HepG2 (cell line): ENCODE measurements at regions not wholly inside any gene's neighbourhood (a gene's known extent, or its start where the extent isn't known, plus 50 kb on each side); places are given as distances from the start of the nearest gene placed in this dataset.
"Not testable (repeated sequence)": the region's sequence is repeated elsewhere in the genome, so short reads cannot be mapped to it uniquely, and the experiment has no call there.

ENCODE experiments used
- GATAD1 ChIP-seq: IDR thresholded peaks from 2 replicates; pipeline ENCODE4 v1.6.1; 2016; ENCODE audit warnings: missing genetic modification reagents, missing compliant biosample characterization
- MED1 ChIP-seq: sonication (generic); formaldehyde crosslinking; IDR thresholded peaks from 2 replicates; pipeline ENCODE4 v1.4.0; 2020; ENCODE audit warnings: missing genetic modification reagents
- MEIS1 ChIP-seq: sonication (generic); formaldehyde crosslinking; IDR thresholded peaks from 2 replicates; pipeline ENCODE4 v1.9.0; 2021; ENCODE audit warnings: mild to moderate bottlenecking, missing genetic modification reagents, moderate library complexity, borderline replicate concordance
- POGZ ChIP-seq: sonication (generic); formaldehyde crosslinking; IDR thresholded peaks from 2 replicates; pipeline ENCODE4 v1.4.0; 2020; ENCODE audit warnings: mild to moderate bottlenecking, missing genetic modification reagents
- SALL1 ChIP-seq: sonication (generic); formaldehyde crosslinking; IDR thresholded peaks from 2 replicates; pipeline ENCODE4 v1.8.0; 2022; ENCODE audit warnings: mild to moderate bottlenecking, missing genetic modification reagents
- SATB2 ChIP-seq: sonication (generic); formaldehyde crosslinking; IDR thresholded peaks from 2 replicates; pipeline ENCODE4 v1.5.0; 2020; ENCODE audit warnings: missing genetic modification reagents
- TBX2 ChIP-seq: sonication (generic); formaldehyde crosslinking; IDR thresholded peaks from 2 replicates; pipeline ENCODE4 v1.5.0; 2020; ENCODE audit warnings: missing genetic modification reagents, mild to moderate bottlenecking, borderline replicate concordance
- ZBTB20 ChIP-seq: sonication (generic); formaldehyde crosslinking; IDR thresholded peaks from 2 replicates; pipeline ENCODE4 v1.8.1; 2023; ENCODE audit warnings: missing genetic modification reagents, low read depth, mild to moderate bottlenecking, borderline replicate concordance
- ZNF350 ChIP-seq: sonication (generic); formaldehyde crosslinking; IDR thresholded peaks from 2 replicates; pipeline ENCODE4 v1.4.0; 2020; ENCODE audit warnings: mild to moderate bottlenecking, low read depth, missing genetic modification reagents, borderline replicate concordance
- ZNF761 ChIP-seq: sonication (generic); formaldehyde crosslinking; conservative IDR thresholded peaks from 2 replicates; pipeline ENCODE4 v1.4.0; 2020; ENCODE audit warnings: mild to moderate bottlenecking, missing genetic modification reagents
- TF ChIP-seq, protein P1 (sequence below): sonication (generic); formaldehyde crosslinking; IDR thresholded peaks from 2 replicates; pipeline ENCODE4 v1.4.0; 2020; ENCODE audit warnings: missing genetic modification reagents
- TF ChIP-seq, protein P2 (sequence below): sonication (generic); formaldehyde crosslinking; IDR thresholded peaks from 2 replicates; pipeline ENCODE4 v1.4.0; 2020; ENCODE audit warnings: mild to moderate bottlenecking, missing genetic modification reagents
- TF ChIP-seq, protein P3 (sequence below), 2 experiments: sonication (generic) in 1 of 2; formaldehyde crosslinking in 1 of 2; IDR thresholded peaks; 2 replicates each; pipeline versions ENCODE4 v1.4.0 to v1.6.1; 2016 to 2020; ENCODE audit warnings: borderline replicate concordance in 1 of 2, low read depth in 1 of 2, mild to moderate bottlenecking in 1 of 2, missing genetic modification reagents in 1 of 2

DNA sequence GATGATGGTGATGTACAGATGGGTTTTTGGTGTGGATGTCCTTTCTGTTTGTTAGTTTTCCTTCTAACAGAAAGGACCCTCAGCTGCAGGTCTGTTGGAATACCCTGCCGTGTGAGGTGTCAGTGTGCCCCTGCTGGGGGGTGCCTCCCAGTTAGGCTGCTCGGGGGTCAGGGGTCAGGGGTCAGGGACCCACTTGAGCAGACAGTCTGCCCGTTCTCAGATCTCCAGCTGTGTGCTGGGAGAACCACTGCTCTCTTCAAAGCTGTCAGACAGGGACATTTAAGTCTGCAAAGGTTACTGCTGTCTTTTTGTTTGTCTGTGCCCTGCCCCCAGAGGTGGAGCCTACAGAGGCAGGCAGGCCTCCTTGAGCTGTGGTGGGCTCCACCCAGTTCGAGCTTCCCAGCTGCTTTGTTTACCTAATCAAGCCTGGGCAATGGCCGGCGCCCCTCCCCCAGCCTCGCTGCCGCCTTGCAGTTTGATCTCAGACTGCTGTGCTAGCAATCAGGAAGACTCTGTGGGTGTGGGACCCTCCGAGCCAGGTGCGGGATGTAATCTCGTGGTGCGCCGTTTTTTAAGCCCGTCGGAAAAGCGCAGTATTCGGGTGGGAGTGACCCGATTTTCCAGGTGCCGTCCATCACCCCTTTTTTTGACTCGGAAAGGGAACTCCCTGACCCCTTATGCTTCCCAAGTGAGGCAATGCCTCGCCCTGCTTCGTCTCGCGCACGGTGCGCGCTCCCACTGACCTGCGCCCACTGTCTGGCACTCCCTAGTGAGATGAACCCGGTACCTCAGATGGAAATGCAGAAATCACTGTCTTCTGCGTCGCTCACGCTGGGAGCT lies 408.2 kb downstream of the LNPK start (continued):
- TF ChIP-seq, protein P1, sequence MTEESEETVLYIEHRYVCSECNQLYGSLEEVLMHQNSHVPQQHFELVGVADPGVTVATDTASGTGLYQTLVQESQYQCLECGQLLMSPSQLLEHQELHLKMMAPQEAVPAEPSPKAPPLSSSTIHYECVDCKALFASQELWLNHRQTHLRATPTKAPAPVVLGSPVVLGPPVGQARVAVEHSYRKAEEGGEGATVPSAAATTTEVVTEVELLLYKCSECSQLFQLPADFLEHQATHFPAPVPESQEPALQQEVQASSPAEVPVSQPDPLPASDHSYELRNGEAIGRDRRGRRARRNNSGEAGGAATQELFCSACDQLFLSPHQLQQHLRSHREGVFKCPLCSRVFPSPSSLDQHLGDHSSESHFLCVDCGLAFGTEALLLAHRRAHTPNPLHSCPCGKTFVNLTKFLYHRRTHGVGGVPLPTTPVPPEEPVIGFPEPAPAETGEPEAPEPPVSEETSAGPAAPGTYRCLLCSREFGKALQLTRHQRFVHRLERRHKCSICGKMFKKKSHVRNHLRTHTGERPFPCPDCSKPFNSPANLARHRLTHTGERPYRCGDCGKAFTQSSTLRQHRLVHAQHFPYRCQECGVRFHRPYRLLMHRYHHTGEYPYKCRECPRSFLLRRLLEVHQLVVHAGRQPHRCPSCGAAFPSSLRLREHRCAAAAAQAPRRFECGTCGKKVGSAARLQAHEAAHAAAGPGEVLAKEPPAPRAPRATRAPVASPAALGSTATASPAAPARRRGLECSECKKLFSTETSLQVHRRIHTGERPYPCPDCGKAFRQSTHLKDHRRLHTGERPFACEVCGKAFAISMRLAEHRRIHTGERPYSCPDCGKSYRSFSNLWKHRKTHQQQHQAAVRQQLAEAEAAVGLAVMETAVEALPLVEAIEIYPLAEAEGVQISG (CRISPR knock-in tag) = peak; percentile 51; the same call in 1 of the 2 replicates
- TF ChIP-seq ZBTB20 (CRISPR knock-in tag) (0 out of 2 replicates have a peak, but pooled peaks have one; percentile 49), SALL1 (peak; percentile 73; the same call in 1 of the 2 replicates), TBX2 (peak; percentile 75), MEIS1 (CRISPR knock-in tag) (0 out of 2 replicates have a peak, but pooled peaks have one; percentile 36), MED1 (CRISPR knock-in tag) (peak; percentile 55), ZNF350 (peak; percentile 44; the same call in 1 of the 2 replicates), POGZ (CRISPR knock-in tag) (peak; percentile 55; the same call in 1 of the 2 replicates), GATAD1 (peak; percentile 21; the same call in 1 of the 2 replicates), SATB2 (0 out of 2 replicates have a peak, but pooled peaks have one; percentile 67), ZNF761 (0 out of 2 replicates have a peak, but pooled peaks have one; percentile 32)
- TF ChIP-seq, protein P2, sequence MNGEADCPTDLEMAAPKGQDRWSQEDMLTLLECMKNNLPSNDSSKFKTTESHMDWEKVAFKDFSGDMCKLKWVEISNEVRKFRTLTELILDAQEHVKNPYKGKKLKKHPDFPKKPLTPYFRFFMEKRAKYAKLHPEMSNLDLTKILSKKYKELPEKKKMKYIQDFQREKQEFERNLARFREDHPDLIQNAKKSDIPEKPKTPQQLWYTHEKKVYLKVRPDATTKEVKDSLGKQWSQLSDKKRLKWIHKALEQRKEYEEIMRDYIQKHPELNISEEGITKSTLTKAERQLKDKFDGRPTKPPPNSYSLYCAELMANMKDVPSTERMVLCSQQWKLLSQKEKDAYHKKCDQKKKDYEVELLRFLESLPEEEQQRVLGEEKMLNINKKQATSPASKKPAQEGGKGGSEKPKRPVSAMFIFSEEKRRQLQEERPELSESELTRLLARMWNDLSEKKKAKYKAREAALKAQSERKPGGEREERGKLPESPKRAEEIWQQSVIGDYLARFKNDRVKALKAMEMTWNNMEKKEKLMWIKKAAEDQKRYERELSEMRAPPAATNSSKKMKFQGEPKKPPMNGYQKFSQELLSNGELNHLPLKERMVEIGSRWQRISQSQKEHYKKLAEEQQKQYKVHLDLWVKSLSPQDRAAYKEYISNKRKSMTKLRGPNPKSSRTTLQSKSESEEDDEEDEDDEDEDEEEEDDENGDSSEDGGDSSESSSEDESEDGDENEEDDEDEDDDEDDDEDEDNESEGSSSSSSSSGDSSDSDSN (CRISPR knock-in tag) = peak; percentile 29; the same call in 1 of the 2 replicates
- TF ChIP-seq, protein P3, sequence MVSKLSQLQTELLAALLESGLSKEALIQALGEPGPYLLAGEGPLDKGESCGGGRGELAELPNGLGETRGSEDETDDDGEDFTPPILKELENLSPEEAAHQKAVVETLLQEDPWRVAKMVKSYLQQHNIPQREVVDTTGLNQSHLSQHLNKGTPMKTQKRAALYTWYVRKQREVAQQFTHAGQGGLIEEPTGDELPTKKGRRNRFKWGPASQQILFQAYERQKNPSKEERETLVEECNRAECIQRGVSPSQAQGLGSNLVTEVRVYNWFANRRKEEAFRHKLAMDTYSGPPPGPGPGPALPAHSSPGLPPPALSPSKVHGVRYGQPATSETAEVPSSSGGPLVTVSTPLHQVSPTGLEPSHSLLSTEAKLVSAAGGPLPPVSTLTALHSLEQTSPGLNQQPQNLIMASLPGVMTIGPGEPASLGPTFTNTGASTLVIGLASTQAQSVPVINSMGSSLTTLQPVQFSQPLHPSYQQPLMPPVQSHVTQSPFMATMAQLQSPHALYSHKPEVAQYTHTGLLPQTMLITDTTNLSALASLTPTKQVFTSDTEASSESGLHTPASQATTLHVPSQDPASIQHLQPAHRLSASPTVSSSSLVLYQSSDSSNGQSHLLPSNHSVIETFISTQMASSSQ (IDR thresholded peaks at IDR 0.05; ENCODE audit: low read depth) = not testable (repeated sequence)
- TF ChIP-seq, protein P3 (CRISPR knock-in tag; IDR thresholded peaks at IDR 0.05; ENCODE audit: borderline replicate concordance) = 0 out of 2 replicates have a peak, but pooled peaks have one; percentile 25
